Omental fat pad (tissue), 3 donors: ENCODE measurements at regions not wholly inside any gene's neighbourhood (a gene's known extent, or its start where the extent isn't known, plus 50 kb on each side); places are given as distances from the start of the nearest gene placed in this dataset.

Experiments
- ATAC-seq: fragments of 150-250 bp; one replicate; pipeline ENCODE4 v1.9.1; 2016; ENCODE audit warnings: mild to moderate bottlenecking, moderate library complexity; ENCODE audit not compliant: low FRiP score
- DNase-seq: peaks from one replicate; pipeline ENCODE4 v3.0.0-alpha.2; 2019; ENCODE audit warnings: low spot score
- CTCF ChIP-seq, 3 donors: fragments of 450-650 bp; IDR thresholded peaks; one replicate each; pipeline ENCODE4 v1.5.1; 2016 to 2017; ENCODE audit warnings: antibody characterized with exemption in 3 of 3, mild to moderate bottlenecking in 3 of 3, moderate library complexity in 2 of 3

DNA sequence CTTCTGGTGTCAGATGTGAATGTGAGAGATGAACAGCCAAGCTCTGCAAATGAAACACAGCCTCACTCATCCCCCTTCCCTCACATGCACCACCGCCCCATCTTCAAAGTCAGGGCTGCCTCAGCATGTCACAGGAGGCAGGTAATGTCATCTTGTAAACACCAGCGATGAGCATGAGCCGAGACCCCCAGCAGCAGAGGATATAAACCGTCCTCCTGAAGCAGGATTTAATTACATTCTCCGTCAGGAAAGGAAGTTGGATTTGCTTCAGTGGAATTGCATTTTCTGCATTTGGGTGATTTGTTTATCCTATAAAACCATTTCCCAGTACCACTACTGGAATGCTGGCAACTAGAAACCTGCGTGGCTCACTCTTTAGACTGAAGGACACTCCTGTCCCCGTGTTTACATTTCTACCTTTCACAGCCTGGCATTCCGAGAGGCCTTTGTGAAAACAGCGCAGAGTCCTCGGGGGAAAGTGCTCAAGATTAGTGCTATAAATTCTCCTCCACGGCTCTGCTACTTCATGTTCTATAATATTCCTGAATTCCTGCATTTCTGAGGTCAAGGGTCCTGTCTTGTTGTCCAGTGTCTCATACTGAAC lies 619.2 kb downstream of the IRS1 start:
- DNase-seq (no peak), ATAC-seq (no peak)
- TF ChIP-seq CTCF (IDR thresholded peaks at IDR 0.05) = no peak

DNA sequence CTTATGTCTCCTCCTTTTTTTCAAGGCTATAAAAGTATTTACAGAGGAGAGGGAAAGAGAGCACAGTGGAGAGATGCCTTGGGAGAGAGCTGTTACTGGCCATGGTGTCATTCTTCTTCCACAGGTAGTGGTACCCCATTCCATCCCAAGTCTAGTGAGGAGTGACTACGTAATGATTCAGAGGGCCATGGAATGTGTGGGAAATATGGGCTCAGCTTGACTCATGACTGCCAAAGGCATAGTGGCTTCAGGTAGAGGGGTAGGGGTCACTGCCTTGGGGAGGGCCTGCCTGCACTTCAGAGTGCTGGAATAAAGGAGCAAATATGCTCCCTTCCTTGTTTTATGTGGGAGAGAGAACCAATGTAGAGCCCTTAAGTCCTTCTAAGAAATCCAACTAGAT lies 620.6 kb downstream of the IRS1 start:
- ATAC-seq = no peak
- TF ChIP-seq CTCF (IDR thresholded peaks at IDR 0.05) = no peak

DNA sequence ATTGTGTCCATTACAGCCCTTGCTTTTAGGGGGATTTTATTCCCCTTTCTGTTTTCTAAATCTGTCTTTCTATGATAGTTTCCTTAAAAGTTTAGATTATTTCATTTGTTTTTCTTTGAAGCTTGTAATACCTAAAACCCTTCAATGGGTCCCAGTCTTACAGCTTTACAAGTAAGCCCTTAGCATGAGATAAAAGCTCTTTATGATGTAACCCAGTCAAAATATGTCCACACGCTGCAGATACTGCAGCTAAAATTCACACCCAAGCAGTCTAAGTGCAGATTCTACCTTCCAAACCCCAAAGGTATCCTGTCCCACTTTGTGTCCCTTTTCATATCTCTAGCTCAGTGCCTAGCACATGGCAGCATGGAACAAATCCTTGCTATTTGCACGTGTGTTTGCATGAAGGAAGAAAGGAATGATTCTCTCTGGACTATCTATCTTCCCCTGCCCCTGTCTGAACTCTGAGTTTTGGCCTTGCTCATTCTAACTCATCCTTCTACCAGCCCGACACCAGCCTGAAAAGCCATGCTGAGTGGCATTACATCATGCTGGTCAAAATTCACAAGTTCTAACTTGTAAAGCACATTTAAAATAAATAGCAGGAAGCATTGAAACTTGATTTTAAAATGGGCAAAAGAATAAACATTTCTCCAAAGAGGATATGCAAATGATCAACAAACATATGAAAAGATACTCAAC lies 623.2 kb downstream of the IRS1 start:
- ATAC-seq (no peak), DNase-seq (no peak)
- TF ChIP-seq CTCF (IDR thresholded peaks at IDR 0.05) = no peak

More for the DNA sequence above, 620.6 kb downstream of the IRS1 start:
- no peak for DNase-seq

DNA sequence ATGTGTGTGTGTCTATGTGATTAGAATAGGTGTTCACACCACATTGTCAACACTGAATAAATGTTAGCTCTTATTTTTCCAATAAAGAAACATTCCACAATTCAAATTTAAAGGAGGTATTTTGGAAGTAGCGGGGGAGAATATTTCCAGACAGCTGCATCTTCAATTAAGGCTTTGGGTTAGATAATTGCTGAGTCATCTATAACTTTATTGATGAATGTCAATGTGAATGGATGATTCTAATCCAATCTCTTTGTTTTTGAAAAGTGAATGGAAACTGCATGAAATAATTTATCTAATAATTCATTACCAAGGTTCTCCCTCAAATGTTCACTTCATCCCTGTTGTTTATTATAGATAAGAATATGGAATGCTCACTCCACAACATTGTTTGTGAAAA lies 625.2 kb downstream of the IRS1 start:
- ATAC-seq (no peak), DNase-seq (no peak)
- TF ChIP-seq CTCF (IDR thresholded peaks at IDR 0.05) = no peak

- ATAC-seq = no peak
- no peak for TF ChIP-seq CTCF (IDR thresholded peaks at IDR 0.05)
- no peak for DNase-seq
These were observed 626.7 kb downstream of the IRS1 start for GRCh38 chr2:226172939-226173338.

GRCh38 chr2:226172309-226172708 lies 627.3 kb downstream of the IRS1 start:
- no peak for TF ChIP-seq CTCF (IDR thresholded peaks at IDR 0.05)
- DNase-seq = no peak
- ATAC-seq = no peak
